T-cell (primary cell): ENCODE measurements at regions not wholly inside any gene's neighbourhood (a gene's known extent, or its start where the extent isn't known, plus 50 kb on each side); places are given as distances from the start of the nearest gene placed in this dataset.

Source experiments
- ATAC-seq, 4 experiments: fragments of 200-7000 bp in 3 of 4; fragments of 150-1000 bp in 1 of 4; cut with Tn5 transposase; replicated peaks in 1 of 4; 1 replicate in 3 of 4; 2 replicates in 1 of 4; pipeline ENCODE4 v1.10.0; 2021; ENCODE audit warnings: moderate library complexity in 3 of 4, mild to moderate bottlenecking in 2 of 4, moderate number of reproducible peaks in 1 of 4
- CTCF ChIA-PET, 2 donors: fragments of 300-600 bp; sonication (Branson Sonifier 250); formaldehyde crosslinking; loops; one replicate each; lab custom pipeline; 2022; ENCODE audit warnings: antibody characterized with exemption in 2 of 2; lab: Charles Lee
- POLR2A ChIA-PET, 2 donors: fragments of 300-600 bp; sonication (Branson Sonifier 250); formaldehyde crosslinking; loops; one replicate each; lab custom pipeline; 2022; ENCODE audit warnings: antibody characterized with exemption in 2 of 2; lab: Charles Lee
- DNase-seq, 35 experiments: peaks; one replicate each; pipeline versions ENCODE4 v3.0.0 to v3.0.0-alpha.2; 2013 to 2023
- H3K27ac ChIP-seq: one replicate; pipeline ENCODE4 v1.5.1; 2013; ENCODE audit warnings: low read length
- H3K27me3 ChIP-seq, 2 experiments: replicated peaks in 1 of 2; 1 replicate in 1 of 2; 2 replicates in 1 of 2; pipeline versions ENCODE4 v1.6.1 to v1.7.0; 2013; ENCODE audit warnings: low read length in 1 of 2, mixed read lengths in 1 of 2; ENCODE audit not compliant: control insufficient read depth in 2 of 2, insufficient read depth in 2 of 2; ENCODE audit errors: extremely low read depth in 1 of 2
- H3K36me3 ChIP-seq, 2 donors: 1 replicate in 1 of 2; 2 replicates in 1 of 2; pipeline versions ENCODE4 v1.6.1 to v1.7.0; 2013; ENCODE audit warnings: low read length in 1 of 2; ENCODE audit not compliant: control insufficient read depth in 2 of 2, insufficient read depth in 1 of 2; ENCODE audit errors: extremely low read depth in 1 of 2
- H3K4me1 ChIP-seq, 2 experiments: 1 replicate in 1 of 2; 2 replicates in 1 of 2; pipeline versions ENCODE4 v1.6.1 to v1.7.0; 2013; ENCODE audit warnings: low read length in 2 of 2, mixed read lengths in 1 of 2; ENCODE audit not compliant: insufficient read depth in 2 of 2, control insufficient read depth in 1 of 2; ENCODE audit errors: extremely low read depth in 1 of 2
- H3K4me3 ChIP-seq, 2 donors: 1 replicate in 1 of 2; 2 replicates in 1 of 2; pipeline versions ENCODE4 v1.5.1 to v1.7.0; 2013; ENCODE audit warnings: mild to moderate bottlenecking in 2 of 2, low read length in 1 of 2, moderate library complexity in 1 of 2; ENCODE audit not compliant: control insufficient read depth in 1 of 2; ENCODE audit errors: extremely low read depth in 1 of 2
- H3K9me3 ChIP-seq: 2 replicates; pipeline ENCODE4 v1.7.0; 2013
- H3K27ac Mint-ChIP-seq, 2 donors: one replicate each; pipeline ENCODE4 v1.8.0; 2020 to 2021; ENCODE audit warnings: mild to moderate bottlenecking in 2 of 2, mixed read lengths in 2 of 2
- H3K27me3 Mint-ChIP-seq, 2 donors: one replicate each; pipeline ENCODE4 v1.8.0; 2021 to 2022; ENCODE audit warnings: mixed read lengths in 2 of 2
- H3K36me3 Mint-ChIP-seq: one replicate; pipeline ENCODE4 v1.8.0; 2021; ENCODE audit warnings: mixed read lengths
- H3K4me1 Mint-ChIP-seq, 3 donors: one replicate each; pipeline ENCODE4 v1.8.0; 2020 to 2022; ENCODE audit warnings: mixed read lengths in 3 of 3, mild to moderate bottlenecking in 1 of 3
- H3K4me3 Mint-ChIP-seq, 3 donors: one replicate each; pipeline ENCODE4 v1.8.0; 2020 to 2022; ENCODE audit warnings: mild to moderate bottlenecking in 3 of 3, mixed read lengths in 3 of 3, moderate library complexity in 3 of 3
- H3K9me3 Mint-ChIP-seq, 3 donors: one replicate each; pipeline ENCODE4 v1.8.0; 2020 to 2022; ENCODE audit warnings: mixed read lengths in 3 of 3
- WGBS: methylation state at CpG from one replicate; pipeline ENCODE4 v1.1.5; 2013; ENCODE audit warnings: missing lambda C conversion rate; ENCODE audit not compliant: insufficient coverage; 5-methylcytosine and 5-hydroxymethylcytosine counted together

GRCh38 chr6:155599160-155599559 lies 143.5 kb upstream of the NOX3 start:
- no peaks in the 10 kb centered on the region for H3K27me3 ChIP-seq
- no peaks in the 10 kb centered on the region for H3K9me3 Mint-ChIP-seq
- peaks cover 0 to 2% of the 10 kb centered on the region in 2 donors for H3K27me3 Mint-ChIP-seq
- ChIA-PET POLR2A (no interaction called here), CTCF (no interaction called here)
- no peaks in the 10 kb centered on the region for H3K4me1 Mint-ChIP-seq
- no peak overlapping the region for H3K27ac Mint-ChIP-seq
- no peaks in the 10 kb centered on the region for H3K9me3 ChIP-seq
- ATAC-seq (no peak), DNase-seq (no peak)
- H3K27ac ChIP-seq = no peak overlapping the region
- no peaks in the 10 kb centered on the region for H3K36me3 Mint-ChIP-seq
- 50% methylated on average over 1 of the region's 2 CpGs for WGBS
- no peaks in the 10 kb centered on the region for H3K4me1 ChIP-seq
- no peak overlapping the region for H3K4me3 ChIP-seq
- H3K4me3 Mint-ChIP-seq = no peak overlapping the region
- no peaks in the 10 kb centered on the region for H3K36me3 ChIP-seq

- H3K4me3 Mint-ChIP-seq = no peak overlapping the region
- Histone ChIP-seq H3K4me3 (no peak overlapping the region), H3K9me3 (no peaks in the 10 kb centered on the region), H3K27me3 (no peaks in the 10 kb centered on the region), H3K4me1 (no peaks in the 10 kb centered on the region), H3K36me3 (no peaks in the 10 kb centered on the region), H3K27ac (no peak overlapping the region)
- H3K4me1 Mint-ChIP-seq = no peaks in the 10 kb centered on the region
- ChIA-PET CTCF (no interaction called here), POLR2A (no interaction called here)
- no peaks in the 10 kb centered on the region for H3K9me3 Mint-ChIP-seq
- peaks cover 7 to 13% of the 10 kb centered on the region in 2 donors for H3K27me3 Mint-ChIP-seq
- ATAC-seq (no peak), DNase-seq (no peak)
- no peaks in the 10 kb centered on the region for H3K36me3 Mint-ChIP-seq
- H3K27ac Mint-ChIP-seq = no peak overlapping the region
These were observed 139.6 kb upstream of the NOX3 start for GRCh38 chr6:155595284-155595683.

- no peaks in the 10 kb centered on the region for H3K9me3 ChIP-seq
- no peaks in the 10 kb centered on the region for H3K4me1 ChIP-seq
- no peak for ATAC-seq
- no peak overlapping the region for H3K4me3 ChIP-seq
- ChIA-PET POLR2A (no interaction called here), CTCF (no interaction called here)
- H3K36me3 ChIP-seq = no peaks in the 10 kb centered on the region
- DNase-seq = no peak
- Mint-ChIP-seq H3K27ac (no peak overlapping the region), H3K27me3 (peaks cover 4 to 17% of the 10 kb centered on the region in 2 donors), H3K36me3 (no peaks in the 10 kb centered on the region), H3K4me1 (no peaks in the 10 kb centered on the region), H3K9me3 (peaks cover 0 to 10% (median 0%) of the 10 kb centered on the region in 3 donors), H3K4me3 (no peak overlapping the region)
- no CpG with 5 or more reads among the region's 1 CpG for WGBS
- H3K27me3 ChIP-seq = no peaks in the 10 kb centered on the region
- H3K27ac ChIP-seq = no peak overlapping the region
These were observed 136.1 kb upstream of the NOX3 start for GRCh38 chr6:155591741-155592140.

GRCh38 chr6:155589190-155589589 lies 133.6 kb upstream of the NOX3 start:
- Histone ChIP-seq H3K27me3 (no peaks in the 10 kb centered on the region), H3K4me3 (no peak overlapping the region), H3K36me3 (no peaks in the 10 kb centered on the region), H3K4me1 (no peaks in the 10 kb centered on the region), H3K9me3 (no peaks in the 10 kb centered on the region), H3K27ac (no peak overlapping the region)
- DNase-seq (no peak), ATAC-seq (no peak)
- H3K4me1 Mint-ChIP-seq = peaks cover 0 to 2% (median under 1%) of the 10 kb centered on the region in 3 donors
- H3K9me3 Mint-ChIP-seq = peaks cover 0 to 10% (median 0%) of the 10 kb centered on the region in 3 donors
- WGBS = no CpG with 5 or more reads among the region's 2 CpGs
- POLR2A ChIA-PET = no interaction called here
- no peaks in the 10 kb centered on the region for H3K36me3 Mint-ChIP-seq
- H3K4me3 Mint-ChIP-seq = no peak overlapping the region
- H3K27me3 Mint-ChIP-seq = peaks cover 4 to 17% of the 10 kb centered on the region in 2 donors
- H3K27ac Mint-ChIP-seq = no peak overlapping the region
- CTCF ChIA-PET = no interaction called here

- Histone ChIP-seq H3K27ac (no peak overlapping the region), H3K4me1 (no peaks in the 10 kb centered on the region), H3K36me3 (no peaks in the 10 kb centered on the region), H3K27me3 (no peaks in the 10 kb centered on the region), H3K9me3 (no peaks in the 10 kb centered on the region), H3K4me3 (no peak overlapping the region)
- DNase-seq (no peak), ATAC-seq (no peak)
- no peaks in the 10 kb centered on the region for H3K36me3 Mint-ChIP-seq
- H3K4me3 Mint-ChIP-seq = no peak overlapping the region
- no CpG with 5 or more reads among the region's 1 CpG for WGBS
- peaks cover 2 to 16% of the 10 kb centered on the region in 2 donors for H3K27me3 Mint-ChIP-seq
- H3K9me3 Mint-ChIP-seq = peaks cover 0 to 10% (median 0%) of the 10 kb centered on the region in 3 donors
- ChIA-PET CTCF (no interaction called here), POLR2A (no interaction called here)
- H3K27ac Mint-ChIP-seq = no peak overlapping the region
- peaks cover 0 to 10% (median 3%) of the 10 kb centered on the region in 3 donors for H3K4me1 Mint-ChIP-seq
These were observed 132.2 kb upstream of the NOX3 start for GRCh38 chr6:155587817-155588216.

- Mint-ChIP-seq H3K36me3 (no peaks in the 10 kb centered on the region), H3K9me3 (peaks cover 0 to 10% (median 0%) of the 10 kb centered on the region in 3 donors), H3K27ac (no peak overlapping the region), H3K4me1 (peaks cover 0 to 10% (median 3%) of the 10 kb centered on the region in 3 donors), H3K4me3 (no peak overlapping the region), H3K27me3 (peaks cover 0 to 6% of the 10 kb centered on the region in 2 donors)
- H3K4me3 ChIP-seq = no peak overlapping the region
- H3K27me3 ChIP-seq = no peaks in the 10 kb centered on the region
- DNase-seq (no peak), ATAC-seq (no peak)
- H3K4me1 ChIP-seq = no peaks in the 10 kb centered on the region
- H3K27ac ChIP-seq = no peak overlapping the region
- CTCF ChIA-PET = no interaction called here
- POLR2A ChIA-PET = no interaction called here
- H3K9me3 ChIP-seq = no peaks in the 10 kb centered on the region
- no CpG with 5 or more reads among the region's 1 CpG for WGBS
- no peaks in the 10 kb centered on the region for H3K36me3 ChIP-seq
These were observed 130.5 kb upstream of the NOX3 start for GRCh38 chr6:155586090-155586489.

- Histone ChIP-seq H3K36me3 (no peaks in the 10 kb centered on the region), H3K27me3 (no peaks in the 10 kb centered on the region), H3K4me1 (no peaks in the 10 kb centered on the region), H3K4me3 (no peak overlapping the region), H3K27ac (no peak overlapping the region), H3K9me3 (no peaks in the 10 kb centered on the region)
- H3K4me1 Mint-ChIP-seq = peaks cover 0 to 10% (median 3%) of the 10 kb centered on the region in 3 donors
- WGBS = 100% methylated on average over 1 of the region's 3 CpGs
- ChIA-PET CTCF (no interaction called here), POLR2A (no interaction called here)
- H3K9me3 Mint-ChIP-seq = peaks cover 0 to 10% (median 0%) of the 10 kb centered on the region in 3 donors
- peaks cover 0 to 4% of the 10 kb centered on the region in 2 donors for H3K27me3 Mint-ChIP-seq
- DNase-seq = no peak
- ATAC-seq = no peak
- H3K27ac Mint-ChIP-seq = no peak overlapping the region
- H3K4me3 Mint-ChIP-seq = no peak overlapping the region
- no peaks in the 10 kb centered on the region for H3K36me3 Mint-ChIP-seq
These were observed 128.4 kb upstream of the NOX3 start for GRCh38 chr6:155584006-155584405.
